Fibroblast of lung (primary cell): ENCODE measurements at regions not wholly inside any gene's neighbourhood (a gene's known extent, or its start where the extent isn't known, plus 50 kb on each side); places are given as distances from the start of the nearest gene placed in this dataset.

Source experiments
- EZH2 ChIP-seq: IDR thresholded peaks from 2 replicates; pipeline ENCODE4 v1.5.1; 2012; ENCODE audit warnings: low read length, control low read depth, mild to moderate bottlenecking; ENCODE audit errors: missing control alignments
- TF ChIP-seq, protein P1 (sequence below), 2 donors: IDR thresholded peaks in 1 of 2; conservative IDR thresholded peaks in 1 of 2; 1 replicate in 1 of 2; 2 replicates in 1 of 2; pipeline ENCODE4 v1.5.1; 2011 to 2012; ENCODE audit warnings: low read length in 2 of 2, control low read depth in 1 of 2, inconsistent platforms in 1 of 2, low read depth in 1 of 2, mild to moderate bottlenecking in 1 of 2

- TF ChIP-seq, protein P1, sequence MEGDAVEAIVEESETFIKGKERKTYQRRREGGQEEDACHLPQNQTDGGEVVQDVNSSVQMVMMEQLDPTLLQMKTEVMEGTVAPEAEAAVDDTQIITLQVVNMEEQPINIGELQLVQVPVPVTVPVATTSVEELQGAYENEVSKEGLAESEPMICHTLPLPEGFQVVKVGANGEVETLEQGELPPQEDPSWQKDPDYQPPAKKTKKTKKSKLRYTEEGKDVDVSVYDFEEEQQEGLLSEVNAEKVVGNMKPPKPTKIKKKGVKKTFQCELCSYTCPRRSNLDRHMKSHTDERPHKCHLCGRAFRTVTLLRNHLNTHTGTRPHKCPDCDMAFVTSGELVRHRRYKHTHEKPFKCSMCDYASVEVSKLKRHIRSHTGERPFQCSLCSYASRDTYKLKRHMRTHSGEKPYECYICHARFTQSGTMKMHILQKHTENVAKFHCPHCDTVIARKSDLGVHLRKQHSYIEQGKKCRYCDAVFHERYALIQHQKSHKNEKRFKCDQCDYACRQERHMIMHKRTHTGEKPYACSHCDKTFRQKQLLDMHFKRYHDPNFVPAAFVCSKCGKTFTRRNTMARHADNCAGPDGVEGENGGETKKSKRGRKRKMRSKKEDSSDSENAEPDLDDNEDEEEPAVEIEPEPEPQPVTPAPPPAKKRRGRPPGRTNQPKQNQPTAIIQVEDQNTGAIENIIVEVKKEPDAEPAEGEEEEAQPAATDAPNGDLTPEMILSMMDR (conservative IDR thresholded peaks at IDR 0.05 in 1 of 2, IDR thresholded peaks at IDR 0.05 in 1 of 2; ENCODE audit: low read depth in 1 of 2, low read length in 2 of 2) = no peak
- no peak for TF ChIP-seq EZH2
Measured at GRCh38 chr18:40558706-40559392, 1396.2 kb upstream of the PIK3C3 start.
